Naive thymus-derived CD4-positive, alpha-beta T cell (primary cell): ENCODE measurements at regions not wholly inside any gene's neighbourhood (a gene's known extent, or its start where the extent isn't known, plus 50 kb on each side); places are given as distances from the start of the nearest gene placed in this dataset.

ENCODE experiments used
- ATAC-seq: fragments of 150-1000 bp; cut with Tn5 transposase; 2 replicates; pipeline ENCODE4 v1.10.0; 2021; ENCODE audit warnings: mild to moderate bottlenecking, moderate library complexity
- CTCF ChIA-PET: fragments of 350-600 bp; sonication (Branson Sonifier 250); formaldehyde crosslinking; loops from one replicate; lab custom pipeline; 2021; ENCODE audit warnings: antibody characterized with exemption; lab: Charles Lee
- POLR2A ChIA-PET: fragments of 350-600 bp; sonication (Branson Sonifier 250); formaldehyde crosslinking; loops from one replicate; lab custom pipeline; 2021; ENCODE audit warnings: antibody characterized with exemption, inconsistent platforms; lab: Charles Lee
- DNase-seq, 9 donors: peaks; one replicate each; pipeline versions ENCODE4 v3.0.0 to v3.0.0-alpha.2; 2020 to 2022; ENCODE audit warnings: mixed read lengths in 1 of 9
- H3K27ac ChIP-seq: one replicate; pipeline ENCODE4 v1.7.0; 2013; ENCODE audit warnings: mild to moderate bottlenecking, low read depth, low read length, moderate library complexity
- H3K27me3 ChIP-seq, 2 donors: one replicate each; pipeline ENCODE4 v1.7.0; 2013; ENCODE audit warnings: low read length in 2 of 2, mild to moderate bottlenecking in 2 of 2, moderate library complexity in 2 of 2; ENCODE audit not compliant: control insufficient read depth in 2 of 2, insufficient read depth in 2 of 2
- H3K36me3 ChIP-seq, 3 experiments: 1 replicate in 2 of 3; 2 replicates in 1 of 3; pipeline ENCODE4 v1.7.0; 2013; ENCODE audit warnings: low read length in 3 of 3, mild to moderate bottlenecking in 3 of 3, moderate library complexity in 1 of 3; ENCODE audit not compliant: insufficient read depth in 3 of 3, control insufficient read depth in 2 of 3
- H3K4me1 ChIP-seq, 2 donors: one replicate each; pipeline ENCODE4 v1.7.0; 2013; ENCODE audit warnings: low read length in 2 of 2, mild to moderate bottlenecking in 2 of 2, moderate library complexity in 1 of 2; ENCODE audit not compliant: control insufficient read depth in 2 of 2, insufficient read depth in 2 of 2
- H3K4me3 ChIP-seq: 2 replicates; pipeline ENCODE4 v1.7.0; 2013; ENCODE audit warnings: mild to moderate bottlenecking, low read length
- H3K9me3 ChIP-seq, 3 experiments: 1 replicate in 2 of 3; 2 replicates in 1 of 3; pipeline ENCODE4 v1.7.0; 2013; ENCODE audit warnings: low read length in 3 of 3; ENCODE audit not compliant: control insufficient read depth in 2 of 3
- H3K27ac Mint-ChIP-seq, 9 donors: one replicate each; pipeline ENCODE4 v1.8.0; 2020 to 2022; ENCODE audit warnings: mixed read lengths in 9 of 9, mild to moderate bottlenecking in 8 of 9, moderate library complexity in 5 of 9, inconsistent platforms in 2 of 9
- H3K27me3 Mint-ChIP-seq, 5 donors: one replicate each; pipeline ENCODE4 v1.8.0; 2021 to 2022; ENCODE audit warnings: mixed read lengths in 5 of 5, mild to moderate bottlenecking in 1 of 5
- H3K36me3 Mint-ChIP-seq, 5 donors: one replicate each; pipeline ENCODE4 v1.8.0; 2020 to 2022; ENCODE audit warnings: mixed read lengths in 5 of 5, mild to moderate bottlenecking in 3 of 5, inconsistent platforms in 1 of 5
- H3K4me1 Mint-ChIP-seq, 7 donors: one replicate each; pipeline ENCODE4 v1.8.0; 2020 to 2022; ENCODE audit warnings: mixed read lengths in 7 of 7, mild to moderate bottlenecking in 3 of 7, inconsistent platforms in 1 of 7
- H3K4me3 Mint-ChIP-seq, 10 donors: one replicate each; pipeline ENCODE4 v1.8.0; 2020 to 2022; ENCODE audit warnings: mild to moderate bottlenecking in 10 of 10, mixed read lengths in 10 of 10, moderate library complexity in 6 of 10, inconsistent platforms in 2 of 10
- H3K9me3 Mint-ChIP-seq, 11 donors: one replicate each; pipeline ENCODE4 v1.8.0; 2020 to 2022; ENCODE audit warnings: mixed read lengths in 11 of 11, mild to moderate bottlenecking in 4 of 11, inconsistent platforms in 1 of 11, moderate library complexity in 1 of 11
- intact Hi-C, 2 donors: fragments of 100-400 bp; cut with micrococcal nuclease; formaldehyde crosslinking; loops; one replicate each; pipeline ENCODE4 v1.15.1; 2023

- no peak overlapping the region for H3K27ac ChIP-seq
- H3K4me1 ChIP-seq: no peaks in the 10 kb centered on the region
- Mint-ChIP-seq H3K27me3 (peaks cover 0 to 28% (median 14%) of the 10 kb centered on the region in 5 donors), H3K27ac (no peak overlapping the region), H3K4me1 (no peaks in the 10 kb centered on the region), H3K9me3 (peaks cover 5 to 33% (median 14%) of the 10 kb centered on the region in 11 donors), H3K36me3 (peaks cover 0 to 7% (median 0%) of the 10 kb centered on the region in 5 donors), H3K4me3 (no peak overlapping the region)
- POLR2A ChIA-PET: no interaction called here
- no peak overlapping the region for H3K4me3 ChIP-seq
- peaks cover 0 to 4% (median 0%) of the 10 kb centered on the region in 3 experiments for H3K9me3 ChIP-seq
- intact Hi-C loops: no loop called here
- H3K27me3 ChIP-seq: no peaks in the 10 kb centered on the region
- DNase-seq (no peak), ATAC-seq (no peak)
- CTCF ChIA-PET: no interaction called here
- no peaks in the 10 kb centered on the region for H3K36me3 ChIP-seq
Measured at GRCh38 chr1:90143591-90143990, 148.7 kb downstream of the ZNF326 start.

- no peaks in the 10 kb centered on the region for H3K27me3 ChIP-seq
- no peak overlapping the region for H3K4me3 ChIP-seq
- H3K4me1 Mint-ChIP-seq: no peaks in the 10 kb centered on the region
- peaks cover 7 to 34% (median 14%) of the 10 kb centered on the region in 11 donors for H3K9me3 Mint-ChIP-seq
- intact Hi-C loops: no loop called here
- peaks cover 0 to 24% (median 11%) of the 10 kb centered on the region in 5 donors for H3K27me3 Mint-ChIP-seq
- H3K4me1 ChIP-seq: no peaks in the 10 kb centered on the region
- ATAC-seq (no peak), DNase-seq (no peak)
- H3K27ac ChIP-seq: no peak overlapping the region
- H3K27ac Mint-ChIP-seq: no peak overlapping the region
- ChIA-PET CTCF (no interaction called here), POLR2A (no interaction called here)
- H3K36me3 ChIP-seq: no peaks in the 10 kb centered on the region
- H3K9me3 ChIP-seq: peaks cover 0 to 4% (median 0%) of the 10 kb centered on the region in 3 experiments
- no peak overlapping the region for H3K4me3 Mint-ChIP-seq
- H3K36me3 Mint-ChIP-seq: peaks cover 0 to 7% (median 0%) of the 10 kb centered on the region in 5 donors
Measured at GRCh38 chr1:90142697-90143096, 147.8 kb downstream of the ZNF326 start.

- intact Hi-C loops: no loop called here
- Mint-ChIP-seq H3K4me1 (no peaks in the 10 kb centered on the region), H3K9me3 (peaks cover 7 to 34% (median 17%) of the 10 kb centered on the region in 11 donors), H3K27me3 (peaks cover 2 to 32% (median 14%) of the 10 kb centered on the region in 5 donors), H3K27ac (no peak overlapping the region), H3K4me3 (no peak overlapping the region), H3K36me3 (peaks cover 0 to 7% (median 0%) of the 10 kb centered on the region in 5 donors)
- ChIA-PET CTCF (no interaction called here), POLR2A (no interaction called here)
- H3K36me3 ChIP-seq: no peaks in the 10 kb centered on the region
- ATAC-seq (no peak), DNase-seq (no peak)
- no peak overlapping the region for H3K4me3 ChIP-seq
- H3K27ac ChIP-seq: no peak overlapping the region
- no peaks in the 10 kb centered on the region for H3K4me1 ChIP-seq
- H3K9me3 ChIP-seq: peaks cover 0 to 4% (median 0%) of the 10 kb centered on the region in 3 experiments
- no peaks in the 10 kb centered on the region for H3K27me3 ChIP-seq
Measured at GRCh38 chr1:90139837-90140236, 144.9 kb downstream of the ZNF326 start.

GRCh38 chr1:90135286-90135685 lies 140.4 kb downstream of the ZNF326 start:
- intact Hi-C loops: no loop called here
- Mint-ChIP-seq H3K4me3 (no peak overlapping the region), H3K4me1 (no peaks in the 10 kb centered on the region), H3K27me3 (peaks cover 7 to 43% (median 32%) of the 10 kb centered on the region in 5 donors), H3K9me3 (peaks cover 3 to 27% (median 10%) of the 10 kb centered on the region in 11 donors), H3K36me3 (peaks cover 0 to 3% (median 0%) of the 10 kb centered on the region in 5 donors), H3K27ac (no peak overlapping the region)
- Histone ChIP-seq H3K27me3 (no peaks in the 10 kb centered on the region), H3K4me1 (no peaks in the 10 kb centered on the region), H3K9me3 (peaks cover 0 to 4% (median 0%) of the 10 kb centered on the region in 3 experiments), H3K36me3 (no peaks in the 10 kb centered on the region), H3K27ac (no peak overlapping the region), H3K4me3 (no peak overlapping the region)
- ChIA-PET POLR2A (no interaction called here), CTCF (no interaction called here)
- no peak for DNase-seq
- no peak for ATAC-seq

GRCh38 chr1:90134175-90134955 lies 139.5 kb downstream of the ZNF326 start:
- no peaks in the 10 kb centered on the region for H3K36me3 ChIP-seq
- POLR2A ChIA-PET: no interaction called here
- ATAC-seq (no peak), DNase-seq (no peak)
- no peaks in the 10 kb centered on the region for H3K4me1 Mint-ChIP-seq
- no peaks in the 10 kb centered on the region for H3K4me1 ChIP-seq
- CTCF ChIA-PET: no interaction called here
- no peaks in the 10 kb centered on the region for H3K9me3 ChIP-seq
- H3K27me3 ChIP-seq: no peaks in the 10 kb centered on the region
- H3K36me3 Mint-ChIP-seq: no peaks in the 10 kb centered on the region
- no peak overlapping the region for H3K27ac Mint-ChIP-seq
- intact Hi-C loops: no loop called here
- no peak overlapping the region for H3K4me3 ChIP-seq
- no peak overlapping the region for H3K4me3 Mint-ChIP-seq
- H3K27ac ChIP-seq: no peak overlapping the region
- H3K9me3 Mint-ChIP-seq: peaks cover 0 to 18% (median 7%) of the 10 kb centered on the region in 11 donors
- peaks cover 10 to 41% (median 32%) of the 10 kb centered on the region in 5 donors for H3K27me3 Mint-ChIP-seq

GRCh38 chr1:90133133-90133532 lies 138.2 kb downstream of the ZNF326 start:
- H3K27me3 ChIP-seq: no peaks in the 10 kb centered on the region
- H3K4me3 ChIP-seq: no peak overlapping the region
- no peak overlapping the region for H3K27ac Mint-ChIP-seq
- intact Hi-C loops: no loop called here
- no peak overlapping the region for H3K4me3 Mint-ChIP-seq
- no peaks in the 10 kb centered on the region for H3K4me1 ChIP-seq
- no peaks in the 10 kb centered on the region for H3K4me1 Mint-ChIP-seq
- peaks cover 10 to 41% (median 32%) of the 10 kb centered on the region in 5 donors for H3K27me3 Mint-ChIP-seq
- H3K36me3 Mint-ChIP-seq: no peaks in the 10 kb centered on the region
- POLR2A ChIA-PET: no interaction called here
- no peak for ATAC-seq
- no peaks in the 10 kb centered on the region for H3K9me3 ChIP-seq
- peaks cover 0 to 7% (median 0%) of the 10 kb centered on the region in 11 donors for H3K9me3 Mint-ChIP-seq
- CTCF ChIA-PET: no interaction called here
- no peak overlapping the region for H3K27ac ChIP-seq
- H3K36me3 ChIP-seq: no peaks in the 10 kb centered on the region
- DNase-seq: no peak

DNA sequence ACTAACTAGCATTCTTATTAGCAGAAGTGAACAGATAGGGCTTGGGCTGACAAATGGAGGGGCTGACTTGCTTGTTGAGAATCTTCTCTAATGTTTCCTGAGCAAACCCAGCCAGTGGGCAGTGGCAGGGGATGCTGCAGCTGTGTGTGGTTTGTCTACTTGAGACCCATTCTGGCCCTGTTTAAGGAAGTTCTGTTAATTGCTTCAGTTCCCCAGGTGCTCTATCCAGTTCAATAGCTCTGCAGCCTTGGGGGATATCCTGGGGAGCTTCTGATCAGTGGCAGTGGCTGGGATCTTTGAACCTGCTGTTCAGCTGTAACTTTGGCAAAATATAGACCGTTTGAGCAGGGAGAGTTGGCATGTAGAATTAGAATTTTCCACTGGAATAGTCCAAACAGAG lies 137.4 kb downstream of the ZNF326 start:
- Mint-ChIP-seq H3K27ac (no peak overlapping the region), H3K4me3 (no peak overlapping the region), H3K36me3 (no peaks in the 10 kb centered on the region), H3K9me3 (peaks cover 0 to 5% (median 0%) of the 10 kb centered on the region in 11 donors), H3K27me3 (peaks cover 10 to 41% (median 32%) of the 10 kb centered on the region in 5 donors), H3K4me1 (no peaks in the 10 kb centered on the region)
- intact Hi-C loops: no loop called here
- ATAC-seq (no peak), DNase-seq (no peak)
- H3K36me3 ChIP-seq: no peaks in the 10 kb centered on the region
- H3K4me3 ChIP-seq: no peak overlapping the region
- no peaks in the 10 kb centered on the region for H3K9me3 ChIP-seq
- H3K27ac ChIP-seq: no peak overlapping the region
- POLR2A ChIA-PET: no interaction called here
- CTCF ChIA-PET: no interaction called here
- no peaks in the 10 kb centered on the region for H3K4me1 ChIP-seq
- no peaks in the 10 kb centered on the region for H3K27me3 ChIP-seq
